NT2/D1 (cell line): ENCODE measurements at regions not wholly inside any gene's neighbourhood (a gene's known extent, or its start where the extent isn't known, plus 50 kb on each side); places are given as distances from the start of the nearest gene placed in this dataset.

ENCODE experiments used
- SUZ12 ChIP-seq: IDR thresholded peaks from 2 replicates; pipeline ENCODE4 v1.6.1; 2011; ENCODE audit not compliant: insufficient read length, insufficient read depth; ENCODE audit errors: extremely low read depth
- YY1 ChIP-seq: IDR thresholded peaks from 2 replicates; pipeline ENCODE4 v1.6.1; 2011; ENCODE audit not compliant: insufficient read length, insufficient read depth
- ZNF274 ChIP-seq: IDR thresholded peaks from 2 replicates; pipeline ENCODE4 v1.6.1; 2011; ENCODE audit warnings: mild to moderate bottlenecking, low read depth, low read length

DNA sequence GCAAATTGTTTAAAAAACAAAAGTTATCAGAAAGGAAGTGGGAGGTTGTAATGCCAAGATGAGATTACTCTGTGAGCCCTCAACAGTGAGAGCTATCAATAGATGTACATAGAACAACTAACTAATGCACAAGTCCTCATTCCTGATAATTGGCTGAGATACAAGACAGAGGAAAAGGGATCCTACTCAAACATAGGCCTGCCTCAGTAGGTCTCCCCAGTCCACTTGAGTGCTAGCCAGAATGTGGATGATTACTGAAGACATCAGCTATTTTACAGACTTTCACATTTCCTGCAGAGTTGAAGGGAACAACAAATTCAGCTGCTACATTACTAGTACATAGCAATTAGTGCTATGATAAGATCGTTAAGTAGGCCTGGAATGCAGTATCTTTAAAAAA lies 981.9 kb downstream of the TUSC7 start:
- no peak for TF ChIP-seq SUZ12
- TF ChIP-seq YY1: no peak
- TF ChIP-seq ZNF274: no peak
